Gastroesophageal sphincter (tissue), 3 donors: ENCODE measurements at regions not wholly inside any gene's neighbourhood (a gene's known extent, or its start where the extent isn't known, plus 50 kb on each side); places are given as distances from the start of the nearest gene placed in this dataset.

Source experiments
- EP300 ChIP-seq: sonication (generic); formaldehyde crosslinking; IDR thresholded peaks from one replicate; pipeline ENCODE4 v1.6.1; 2017; ENCODE audit warnings: antibody characterized with exemption, mild to moderate bottlenecking
- POLR2A ChIP-seq, 2 donors: fragments of 450-650 bp; IDR thresholded peaks; one replicate each; pipeline ENCODE4 v1.6.1; 2017; ENCODE audit warnings: antibody characterized with exemption in 2 of 2, mild to moderate bottlenecking in 2 of 2, moderate library complexity in 1 of 2
- POLR2AphosphoS5 ChIP-seq: sonication (generic); formaldehyde crosslinking; IDR thresholded peaks from one replicate; pipeline ENCODE4 v1.6.1; 2017; ENCODE audit warnings: antibody characterized with exemption
- TF ChIP-seq, protein P1 (sequence below), 4 experiments: fragments of 200-600 bp in 2 of 4; fragments of 450-650 bp in 2 of 4; sonication (generic) in 1 of 4; IDR thresholded peaks; one replicate each; pipeline ENCODE4 v1.5.1; 2017 to 2019; ENCODE audit warnings: antibody characterized with exemption in 4 of 4, mild to moderate bottlenecking in 2 of 4, moderate library complexity in 2 of 4

- TF ChIP-seq, protein P1, sequence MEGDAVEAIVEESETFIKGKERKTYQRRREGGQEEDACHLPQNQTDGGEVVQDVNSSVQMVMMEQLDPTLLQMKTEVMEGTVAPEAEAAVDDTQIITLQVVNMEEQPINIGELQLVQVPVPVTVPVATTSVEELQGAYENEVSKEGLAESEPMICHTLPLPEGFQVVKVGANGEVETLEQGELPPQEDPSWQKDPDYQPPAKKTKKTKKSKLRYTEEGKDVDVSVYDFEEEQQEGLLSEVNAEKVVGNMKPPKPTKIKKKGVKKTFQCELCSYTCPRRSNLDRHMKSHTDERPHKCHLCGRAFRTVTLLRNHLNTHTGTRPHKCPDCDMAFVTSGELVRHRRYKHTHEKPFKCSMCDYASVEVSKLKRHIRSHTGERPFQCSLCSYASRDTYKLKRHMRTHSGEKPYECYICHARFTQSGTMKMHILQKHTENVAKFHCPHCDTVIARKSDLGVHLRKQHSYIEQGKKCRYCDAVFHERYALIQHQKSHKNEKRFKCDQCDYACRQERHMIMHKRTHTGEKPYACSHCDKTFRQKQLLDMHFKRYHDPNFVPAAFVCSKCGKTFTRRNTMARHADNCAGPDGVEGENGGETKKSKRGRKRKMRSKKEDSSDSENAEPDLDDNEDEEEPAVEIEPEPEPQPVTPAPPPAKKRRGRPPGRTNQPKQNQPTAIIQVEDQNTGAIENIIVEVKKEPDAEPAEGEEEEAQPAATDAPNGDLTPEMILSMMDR (IDR thresholded peaks at IDR 0.05) = no peak
- TF ChIP-seq POLR2A (IDR thresholded peaks at IDR 0.05) = no peak
- no peak for TF ChIP-seq POLR2AphosphoS5
- no peak for TF ChIP-seq EP300
These were observed 118.1 kb upstream of the ZNF521 start for GRCh38 chr18:25470062-25470461.
